HG02678 (cell line): ENCODE measurements at regions not wholly inside any gene's neighbourhood (a gene's known extent, or its start where the extent isn't known, plus 50 kb on each side); places are given as distances from the start of the nearest gene placed in this dataset.

Experiments
- ATAC-seq: cut with Tn5 transposase; IDR thresholded peaks from one replicate; pipeline ENCODE4 v1.9.1; 2021; ENCODE audit warnings: mild to moderate bottlenecking, moderate library complexity; ENCODE audit not compliant: unreplicated experiment

- no peak for ATAC-seq
Measured at GRCh38 chr5:38032149-38032548, 192.3 kb upstream of the GDNF start.

- no peak for ATAC-seq
Measured at GRCh38 chr5:38031304-38031703, 191.5 kb upstream of the GDNF start.

DNA sequence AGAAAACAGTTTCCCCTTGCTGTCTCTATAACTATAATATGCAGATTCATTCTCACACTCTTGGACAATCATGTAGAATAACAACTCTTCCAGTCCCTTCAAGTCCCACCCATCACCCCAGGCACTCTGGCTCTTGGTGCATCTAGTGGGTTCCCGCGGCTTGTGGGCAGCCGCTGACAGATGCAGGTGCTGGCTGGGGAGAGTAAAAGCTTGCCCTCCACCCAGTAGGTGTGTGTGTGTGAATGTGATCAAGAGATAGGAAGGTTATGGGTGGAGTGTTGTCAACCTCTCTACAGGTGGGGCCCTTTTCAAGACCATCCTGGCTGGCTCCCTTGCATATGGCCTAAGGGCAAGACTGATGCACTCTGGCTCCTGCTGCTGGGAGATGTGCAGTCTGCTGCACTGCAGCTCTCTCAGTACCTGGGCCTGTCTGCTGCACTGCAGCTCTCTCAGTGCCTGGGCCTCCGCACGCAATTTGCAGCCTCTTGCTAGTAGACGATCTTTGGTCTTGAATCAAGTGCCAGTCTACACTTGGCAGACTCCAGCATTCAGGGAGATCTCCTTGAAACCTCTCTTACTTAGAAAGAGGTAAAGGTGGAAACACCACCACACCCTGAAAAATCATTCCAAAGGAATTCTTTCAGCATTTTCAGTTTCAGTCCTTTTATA is 189.7 kb upstream of the GDNF start:
- ATAC-seq, result no peak

GRCh38 chr5:38023799-38024198 is 184.0 kb upstream of the GDNF start:
- no peak for ATAC-seq

DNA sequence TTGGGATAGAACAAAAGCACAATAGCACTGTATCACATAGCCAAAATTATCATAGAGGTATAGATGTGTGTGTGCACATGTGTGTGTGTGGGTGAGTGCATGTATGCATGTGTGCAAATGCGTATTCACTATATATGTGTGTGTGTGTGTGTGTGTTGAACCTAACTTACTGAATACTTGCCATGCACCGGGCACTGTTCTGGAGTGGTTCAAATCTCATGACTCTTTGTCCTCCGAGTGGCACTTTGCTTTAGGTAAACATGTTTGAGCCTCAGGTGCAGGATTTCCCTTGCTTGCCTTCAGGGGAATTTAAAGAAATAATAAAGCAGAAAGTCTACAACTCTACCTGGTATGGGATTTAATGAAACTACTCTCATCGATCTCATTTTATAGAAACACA is 183.5 kb upstream of the GDNF start:
- ATAC-seq, result no peak

DNA sequence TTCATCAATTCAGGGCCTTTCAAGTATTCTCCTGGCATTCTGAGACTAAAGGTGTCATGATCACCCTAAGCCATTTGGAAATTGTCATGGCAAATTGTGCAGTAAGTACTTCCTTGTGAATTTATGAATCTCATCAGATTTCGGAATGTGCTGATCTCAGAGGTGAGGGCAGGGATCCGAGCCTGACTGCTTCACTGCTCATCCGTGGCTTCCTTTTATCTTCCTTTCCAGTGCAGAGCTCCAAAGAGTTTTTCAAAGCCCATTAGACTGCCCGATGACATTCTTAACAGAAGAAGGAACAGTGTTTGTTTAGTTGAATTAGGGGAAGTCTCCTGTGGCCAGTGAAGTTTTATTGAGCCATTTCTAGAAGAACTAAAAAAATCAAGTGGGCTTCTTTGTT is 182.8 kb upstream of the GDNF start:
- ATAC-seq, result no peak

DNA sequence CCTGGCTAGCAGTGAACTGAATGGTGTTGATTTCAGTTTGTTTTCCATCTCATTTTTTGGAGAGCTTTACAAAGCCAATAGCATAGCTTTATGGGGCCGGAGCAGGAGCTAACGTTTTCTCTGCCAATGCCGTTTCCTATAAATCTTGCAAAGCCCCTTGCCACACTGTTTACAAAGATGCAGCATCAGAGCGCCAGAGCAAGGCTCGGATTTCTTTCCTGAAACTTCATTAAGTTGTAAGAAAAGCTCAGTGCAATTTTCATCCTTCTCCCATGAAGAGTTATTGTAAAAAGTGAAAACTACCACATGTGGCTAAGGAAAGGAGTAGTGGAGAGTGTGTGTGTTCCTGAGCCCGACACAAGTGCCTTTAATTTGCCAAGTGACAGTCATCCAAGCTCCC is 178.2 kb upstream of the GDNF start:
- no peak for ATAC-seq

GRCh38 chr5:38013107-38013506 is 173.3 kb upstream of the GDNF start:
- ATAC-seq, result no peak

- no peak for ATAC-seq
Measured at GRCh38 chr5:38011668-38012188, 171.9 kb upstream of the GDNF start.

- no peak for ATAC-seq
Measured at GRCh38 chr5:38009749-38010358, 170.0 kb upstream of the GDNF start.

- no peak for ATAC-seq
Measured at GRCh38 chr5:38008198-38008597, 168.4 kb upstream of the GDNF start.

DNA sequence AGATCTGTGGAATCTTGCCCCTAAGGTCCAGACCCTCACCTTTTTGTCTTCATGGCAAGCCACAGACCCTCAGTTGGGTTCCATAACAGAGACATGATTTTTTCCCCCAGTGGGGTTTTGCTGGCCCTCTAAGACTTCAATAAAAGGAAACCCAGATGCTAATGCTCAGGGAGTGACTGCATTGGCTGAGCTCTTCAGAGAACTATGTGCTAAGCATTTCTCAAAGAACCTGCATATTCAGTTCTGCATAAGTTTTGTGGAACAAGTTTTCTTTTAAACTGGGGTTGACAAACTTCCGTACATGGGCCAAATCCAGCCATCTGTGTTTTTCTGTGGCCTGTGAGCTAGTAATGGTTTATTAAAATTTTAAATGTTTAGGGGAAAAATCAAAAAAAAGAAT is 159.8 kb upstream of the GDNF start:
- ATAC-seq, result no peak

GRCh38 chr5:37996918-37997317 is 157.1 kb upstream of the GDNF start:
- no peak for ATAC-seq

DNA sequence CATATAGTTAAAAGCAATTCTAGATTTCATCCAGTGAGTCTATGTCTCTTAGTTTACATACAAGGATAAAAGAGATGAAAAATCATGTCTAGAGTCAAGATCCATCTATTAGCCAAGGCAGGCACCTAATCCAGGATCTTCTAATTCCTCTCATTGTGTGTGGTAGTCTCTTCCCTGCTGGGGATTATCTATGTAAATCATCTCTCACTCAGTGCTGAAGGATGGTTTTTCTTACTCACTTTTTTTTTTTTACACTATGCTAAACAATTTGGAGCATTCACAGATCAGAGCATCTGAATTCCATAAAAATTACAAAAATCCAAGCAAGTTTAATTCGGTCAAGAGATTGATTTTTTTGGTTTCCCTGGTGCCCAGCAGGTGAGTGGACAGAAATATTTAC is 154.9 kb upstream of the GDNF start:
- no peak for ATAC-seq

- no peak for ATAC-seq
Measured at GRCh38 chr5:37991301-37992299, 151.8 kb upstream of the GDNF start.

DNA sequence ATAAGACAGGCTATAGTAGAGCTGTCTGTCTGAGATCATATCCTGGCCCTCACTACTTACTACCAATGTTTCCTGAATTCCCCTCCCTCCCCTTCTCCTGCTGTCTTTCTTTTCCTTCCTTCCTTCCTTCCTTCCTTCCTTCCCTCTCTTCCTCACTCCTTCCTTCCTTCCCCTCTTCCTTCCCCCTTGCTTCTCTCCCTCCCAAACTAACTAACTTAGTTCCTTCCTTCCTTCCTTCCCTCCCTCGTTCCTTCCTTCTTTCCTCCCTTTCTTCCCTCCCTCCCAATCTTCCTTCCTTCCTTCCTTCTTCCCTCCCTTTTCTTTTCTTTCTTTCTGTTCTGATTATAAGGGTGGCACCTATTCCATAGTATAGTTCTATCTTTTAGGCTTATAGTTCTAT is 150.0 kb upstream of the GDNF start:
- ATAC-seq, result no peak

DNA sequence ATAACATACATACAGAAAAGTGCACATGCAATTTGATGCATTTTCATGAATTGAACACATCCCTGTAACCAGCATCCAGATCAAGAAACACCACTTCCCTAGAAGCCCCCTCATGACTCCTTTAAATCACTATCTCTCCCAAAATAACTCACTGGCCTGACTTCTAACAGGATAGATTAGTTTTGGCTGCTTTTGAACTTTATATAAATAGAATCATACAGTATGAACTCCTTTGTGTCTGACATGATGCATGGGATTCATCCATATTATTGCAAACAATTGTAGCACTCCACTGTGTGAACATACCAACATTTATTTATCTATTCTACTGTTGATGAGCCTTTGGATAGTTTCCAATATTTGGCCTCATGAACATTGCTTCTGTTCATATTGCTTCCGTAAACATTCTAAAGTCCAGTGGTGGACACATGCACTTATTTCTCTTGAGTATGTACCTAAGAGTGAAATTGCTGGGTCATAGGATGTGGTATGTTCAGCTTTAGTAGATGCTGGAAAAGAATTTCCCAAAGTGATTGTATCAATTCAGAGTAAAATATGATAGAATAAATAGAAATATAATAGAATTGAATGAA is 148.7 kb upstream of the GDNF start:
- ATAC-seq, result no peak

GRCh38 chr5:37984300-37984699 is 144.5 kb upstream of the GDNF start:
- ATAC-seq, result no peak

DNA sequence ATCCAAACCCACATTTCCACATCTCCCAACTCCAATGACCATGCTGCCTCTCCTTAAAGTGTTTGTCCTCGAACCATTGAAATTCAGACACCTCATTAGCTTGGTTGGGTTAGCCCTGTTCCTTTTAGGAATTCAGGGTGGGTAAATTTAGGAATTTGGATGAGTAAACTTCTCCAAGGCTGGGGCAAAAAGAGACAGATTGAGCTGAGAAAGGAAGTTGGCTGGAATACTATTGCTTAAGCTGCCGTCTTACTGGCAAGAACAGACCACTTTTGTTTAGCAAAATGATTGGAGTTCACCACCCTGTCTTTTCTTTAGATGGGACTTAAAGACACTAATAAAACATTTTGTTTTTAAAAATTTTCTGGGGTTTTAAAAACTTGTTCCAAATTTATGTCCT is 143.6 kb upstream of the GDNF start:
- ATAC-seq, result no peak

- ATAC-seq, result no peak
Measured at GRCh38 chr5:37979559-37979958, 139.7 kb upstream of the GDNF start.

- ATAC-seq, result no peak
Measured at GRCh38 chr5:37975531-37975930, 135.7 kb upstream of the GDNF start.
